ENCODE measurements at regions not wholly inside any gene's neighbourhood (a gene's known extent, or its start where the extent isn't known, plus 50 kb on each side); places are given as distances from the start of the nearest gene placed in this dataset.

- H3K27ac Mint-ChIP-seq, result no peak overlapping the region
- H3K36me3 Mint-ChIP-seq, result no peaks in the 10 kb centered on the region
- no peaks in the 10 kb centered on the region for H3K4me1 Mint-ChIP-seq
- POLR2A ChIA-PET, result no interaction called here
- DNase-seq (no peak), ATAC-seq (ENCODE audit: low read depth) (no peak)
- H3K4me3 Mint-ChIP-seq, result no peak overlapping the region
- no peaks in the 10 kb centered on the region for H3K9me3 Mint-ChIP-seq
- H3K27me3 Mint-ChIP-seq, result no peaks in the 10 kb centered on the region
These were observed 186.9 kb upstream of the PHYHIPL start for GRCh38 chr10:58989486-58990039.

GRCh38 chr10:58990693-58991092 is 185.8 kb upstream of the PHYHIPL start:
- no peaks in the 10 kb centered on the region for H3K27me3 Mint-ChIP-seq

DNA sequence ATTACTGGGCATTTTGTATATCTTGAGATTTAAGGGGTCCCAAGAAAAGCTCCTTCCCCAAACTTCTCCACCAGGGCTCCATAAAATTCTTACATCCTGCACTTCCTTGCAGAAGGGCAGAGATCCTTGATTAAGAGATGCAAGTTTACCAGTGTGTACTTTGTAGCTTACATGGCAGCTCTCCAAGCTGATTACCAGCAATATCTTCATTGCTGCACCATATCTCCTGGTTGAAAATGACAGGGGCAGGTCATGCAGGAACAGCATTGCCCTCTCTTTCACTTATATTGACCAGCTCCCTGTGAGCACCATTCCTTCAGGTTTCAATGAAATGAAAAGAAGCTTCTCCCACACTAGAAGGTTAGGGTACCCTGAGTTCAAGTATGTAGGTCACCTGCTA is 184.6 kb upstream of the PHYHIPL start:
- DNase-seq (no peak), ATAC-seq (ENCODE audit: low read depth) (no peak)
- H3K27me3 Mint-ChIP-seq, result no peaks in the 10 kb centered on the region
- H3K27ac Mint-ChIP-seq, result no peak overlapping the region
- no peaks in the 10 kb centered on the region for H3K9me3 Mint-ChIP-seq
- no peaks in the 10 kb centered on the region for H3K4me1 Mint-ChIP-seq
- POLR2A ChIA-PET, result no interaction called here
- no peaks in the 10 kb centered on the region for H3K36me3 Mint-ChIP-seq
- H3K4me3 Mint-ChIP-seq, result no peak overlapping the region

More at GRCh38 chr10:58990693-58991092, 185.8 kb upstream of the PHYHIPL start:
- POLR2A ChIA-PET, result no interaction called here
- ATAC-seq (ENCODE audit: low read depth), result no peak
- H3K27ac Mint-ChIP-seq, result no peak overlapping the region
- no peak for DNase-seq
- H3K4me1 Mint-ChIP-seq, result no peaks in the 10 kb centered on the region
- H3K4me3 Mint-ChIP-seq, result no peak overlapping the region
- no peaks in the 10 kb centered on the region for H3K9me3 Mint-ChIP-seq
- H3K36me3 Mint-ChIP-seq, result no peaks in the 10 kb centered on the region

DNA sequence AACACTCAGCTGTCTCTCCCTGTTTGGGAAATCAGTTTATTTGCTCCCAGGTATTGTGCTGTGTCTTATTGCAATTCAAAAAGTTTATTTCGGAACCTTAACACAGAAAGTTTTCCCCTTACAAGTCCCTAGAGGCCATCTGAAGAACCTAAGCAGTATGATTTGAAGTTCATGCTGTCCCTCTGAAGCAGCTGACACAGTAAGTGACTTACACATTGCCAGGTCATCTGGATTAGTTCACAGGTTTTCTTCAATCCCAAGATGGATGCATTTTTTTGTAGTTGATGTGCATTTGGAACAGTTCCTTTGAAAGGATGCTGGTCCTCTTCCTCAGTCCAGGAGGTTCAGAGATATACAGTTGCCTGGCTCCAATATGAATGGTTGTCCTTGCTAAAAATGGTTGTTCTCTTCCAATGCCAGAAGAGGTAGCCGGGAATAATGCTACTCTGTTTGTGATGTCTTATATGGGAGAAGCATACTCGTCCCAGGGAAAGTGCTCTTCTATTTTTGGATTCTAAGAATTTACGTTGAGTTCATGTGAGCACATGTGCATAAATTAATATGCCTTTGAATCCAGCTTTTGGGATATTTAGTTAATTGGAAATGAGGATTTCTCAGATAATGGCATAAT is 183.5 kb upstream of the PHYHIPL start:
- POLR2A ChIA-PET, result no interaction called here
- ATAC-seq (ENCODE audit: low read depth) (no peak), DNase-seq (no peak)
- Mint-ChIP-seq H3K4me3 (no peak overlapping the region), H3K36me3 (no peaks in the 10 kb centered on the region), H3K9me3 (no peaks in the 10 kb centered on the region), H3K27ac (no peak overlapping the region), H3K27me3 (no peaks in the 10 kb centered on the region), H3K4me1 (no peaks in the 10 kb centered on the region)

- H3K4me1 Mint-ChIP-seq, result no peaks in the 10 kb centered on the region
- no peaks in the 10 kb centered on the region for H3K36me3 Mint-ChIP-seq
- H3K9me3 Mint-ChIP-seq, result no peaks in the 10 kb centered on the region
- POLR2A ChIA-PET, result no interaction called here
- no peak overlapping the region for H3K27ac Mint-ChIP-seq
- DNase-seq (no peak), ATAC-seq (ENCODE audit: low read depth) (no peak)
- H3K4me3 Mint-ChIP-seq, result no peak overlapping the region
- H3K27me3 Mint-ChIP-seq, result no peaks in the 10 kb centered on the region
These were observed 182.8 kb upstream of the PHYHIPL start for GRCh38 chr10:58993480-58994221.

- Mint-ChIP-seq H3K4me3 (no peak overlapping the region), H3K36me3 (no peaks in the 10 kb centered on the region), H3K27ac (no peak overlapping the region), H3K9me3 (no peaks in the 10 kb centered on the region), H3K4me1 (no peaks in the 10 kb centered on the region), H3K27me3 (no peaks in the 10 kb centered on the region)
- POLR2A ChIA-PET, result no interaction called here
- no peak for ATAC-seq (ENCODE audit: low read depth)
- DNase-seq, result no peak
These were observed 182.0 kb upstream of the PHYHIPL start for GRCh38 chr10:58994226-58995057.

DNA sequence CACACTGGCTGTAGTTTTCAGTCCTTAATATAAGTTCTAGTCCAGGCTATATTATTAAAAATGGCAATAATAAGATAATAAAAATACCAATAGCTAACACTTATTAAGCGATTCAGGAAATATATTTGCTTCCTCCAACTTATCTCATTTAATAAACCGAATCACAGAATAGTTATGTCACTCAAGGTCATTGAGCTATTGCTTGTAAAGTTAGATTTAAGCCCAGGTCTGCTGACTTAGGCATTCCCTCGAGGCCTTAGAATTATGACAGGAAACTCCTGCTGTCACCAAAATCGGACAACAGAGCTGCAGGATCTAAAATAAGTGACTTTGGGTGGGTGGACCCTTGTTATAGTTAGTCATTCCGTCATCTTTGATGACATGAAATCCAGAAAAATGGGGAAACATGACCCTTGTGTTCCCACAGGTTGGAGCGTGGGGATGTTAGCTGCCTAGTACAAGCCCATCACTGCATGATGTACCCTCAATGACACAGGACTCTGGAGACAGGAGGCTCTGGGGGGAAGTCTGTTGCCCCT is 181.3 kb upstream of the PHYHIPL start:
- POLR2A ChIA-PET, result no interaction called here
- H3K27ac Mint-ChIP-seq, result no peak overlapping the region
- H3K9me3 Mint-ChIP-seq, result no peaks in the 10 kb centered on the region
- no peaks in the 10 kb centered on the region for H3K4me1 Mint-ChIP-seq
- H3K36me3 Mint-ChIP-seq, result no peaks in the 10 kb centered on the region
- ATAC-seq (ENCODE audit: low read depth), result no peak
- no peaks in the 10 kb centered on the region for H3K27me3 Mint-ChIP-seq
- DNase-seq, result no peak
- no peak overlapping the region for H3K4me3 Mint-ChIP-seq

- Mint-ChIP-seq H3K36me3 (no peaks in the 10 kb centered on the region), H3K4me3 (no peak overlapping the region), H3K4me1 (no peaks in the 10 kb centered on the region), H3K9me3 (no peaks in the 10 kb centered on the region), H3K27ac (no peak overlapping the region), H3K27me3 (no peaks in the 10 kb centered on the region)
- ATAC-seq (ENCODE audit: low read depth), result no peak
- POLR2A ChIA-PET, result no interaction called here
- no peak for DNase-seq
These were observed 180.4 kb upstream of the PHYHIPL start for GRCh38 chr10:58996063-58996462.

GRCh38 chr10:58996866-58997265 is 179.6 kb upstream of the PHYHIPL start:
- no peaks in the 10 kb centered on the region for H3K4me1 Mint-ChIP-seq
- DNase-seq (no peak), ATAC-seq (ENCODE audit: low read depth) (no peak)
- no peaks in the 10 kb centered on the region for H3K27me3 Mint-ChIP-seq
- no peaks in the 10 kb centered on the region for H3K9me3 Mint-ChIP-seq
- H3K4me3 Mint-ChIP-seq, result no peak overlapping the region
- no peaks in the 10 kb centered on the region for H3K36me3 Mint-ChIP-seq
- POLR2A ChIA-PET, result no interaction called here
- H3K27ac Mint-ChIP-seq, result no peak overlapping the region

GRCh38 chr10:58998924-58999713 is 177.3 kb upstream of the PHYHIPL start:
- Mint-ChIP-seq H3K9me3 (no peaks in the 10 kb centered on the region), H3K27ac (no peak overlapping the region), H3K4me3 (no peak overlapping the region), H3K4me1 (no peaks in the 10 kb centered on the region), H3K36me3 (no peaks in the 10 kb centered on the region), H3K27me3 (no peaks in the 10 kb centered on the region)
- POLR2A ChIA-PET, result no interaction called here
- ATAC-seq (ENCODE audit: low read depth) (no peak), DNase-seq (no peak)

DNA sequence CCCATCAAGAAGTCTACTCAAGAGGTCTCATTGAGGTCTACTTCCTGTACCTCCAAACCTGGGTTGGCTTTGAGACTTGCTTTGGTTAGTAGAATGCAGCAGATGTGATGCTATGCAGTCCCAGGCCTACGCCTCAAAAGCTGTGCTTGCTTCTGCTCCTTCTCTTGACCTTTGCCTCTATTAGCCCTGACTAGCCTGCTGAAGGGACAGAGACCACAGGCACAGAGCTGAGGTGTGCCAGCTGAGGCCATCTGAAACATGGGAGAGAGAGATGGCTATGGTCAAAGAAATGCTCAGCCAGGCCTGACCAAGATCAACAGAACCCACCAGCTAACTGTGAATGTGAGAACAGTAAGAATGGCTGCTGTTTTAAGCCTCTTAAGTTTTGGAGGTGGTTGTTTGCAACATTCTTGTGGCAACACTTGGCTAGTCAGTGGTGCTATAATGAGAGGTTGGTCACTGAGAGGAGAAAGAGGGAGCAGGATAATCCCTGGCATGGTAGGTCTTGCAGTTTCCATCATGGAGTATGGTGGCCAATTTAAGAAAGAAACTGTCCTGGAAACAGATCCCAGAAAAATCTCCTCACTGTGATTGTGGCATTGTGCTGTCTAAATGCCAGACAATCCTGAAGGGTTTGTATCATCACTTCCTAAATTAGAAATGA is 176.1 kb upstream of the PHYHIPL start:
- Mint-ChIP-seq H3K4me1 (no peaks in the 10 kb centered on the region), H3K4me3 (no peak overlapping the region), H3K36me3 (no peaks in the 10 kb centered on the region), H3K9me3 (no peaks in the 10 kb centered on the region), H3K27ac (no peak overlapping the region), H3K27me3 (no peaks in the 10 kb centered on the region)
- no peak for ATAC-seq (ENCODE audit: low read depth)
- POLR2A ChIA-PET, result no interaction called here
- no peak for DNase-seq

- H3K27me3 Mint-ChIP-seq, result no peaks in the 10 kb centered on the region
These were observed 174.4 kb upstream of the PHYHIPL start for GRCh38 chr10:59002011-59002410.

More at GRCh38 chr10:59002011-59002410, 174.4 kb upstream of the PHYHIPL start:
- ATAC-seq (ENCODE audit: low read depth), result no peak
- POLR2A ChIA-PET, result no interaction called here
- Mint-ChIP-seq H3K36me3 (no peaks in the 10 kb centered on the region), H3K9me3 (no peaks in the 10 kb centered on the region), H3K27ac (no peak overlapping the region), H3K4me3 (no peak overlapping the region), H3K4me1 (no peaks in the 10 kb centered on the region)
- no peak for DNase-seq
